Stimulated activated CD4-positive, alpha-beta T cell treated with anti-CD3 and anti-CD28 coated beads, Interleukin-1b, Interleukin-23, amount 100 ng/mL, for 48 hours (primary cell): ENCODE measurements at regions not wholly inside any gene's neighbourhood (a gene's known extent, or its start where the extent isn't known, plus 50 kb on each side); places are given as distances from the start of the nearest gene placed in this dataset.

Experiments
- DNase-seq: peaks from one replicate; pipeline ENCODE4 v3.0.0-alpha.2; 2020

- DNase-seq = no peak
These were observed 210.4 kb upstream of the IRX5 start for GRCh38 chr16:54720259-54720658.

- DNase-seq = no peak
These were observed 211.0 kb upstream of the IRX5 start for GRCh38 chr16:54719624-54720023.

GRCh38 chr16:54718376-54718775 is 212.3 kb upstream of the IRX5 start:
- DNase-seq = no peak

- DNase-seq = no peak
These were observed 215.7 kb upstream of the IRX5 start for GRCh38 chr16:54715011-54715410.

- DNase-seq = no peak
These were observed 217.8 kb upstream of the IRX5 start for GRCh38 chr16:54712866-54713265.

- DNase-seq = no peak
These were observed 222.9 kb upstream of the IRX5 start for GRCh38 chr16:54707813-54708212.

GRCh38 chr16:54706406-54706805 is 224.3 kb upstream of the IRX5 start:
- no peak for DNase-seq

- DNase-seq = no peak
These were observed 227.3 kb upstream of the IRX5 start for GRCh38 chr16:54703339-54703738.

GRCh38 chr16:54699656-54700055 is 231.0 kb upstream of the IRX5 start:
- no peak for DNase-seq

- no peak for DNase-seq
These were observed 233.0 kb upstream of the IRX5 start for GRCh38 chr16:54697677-54698076.

GRCh38 chr16:54696970-54697369 is 233.7 kb upstream of the IRX5 start:
- no peak for DNase-seq

GRCh38 chr16:54696522-54696921 is 234.1 kb upstream of the IRX5 start:
- no peak for DNase-seq

GRCh38 chr16:54694651-54695050 is 236.0 kb upstream of the IRX5 start:
- no peak for DNase-seq

GRCh38 chr16:54693864-54694263 is 236.8 kb upstream of the IRX5 start:
- no peak for DNase-seq

GRCh38 chr16:54690710-54691109 is 240.0 kb upstream of the IRX5 start:
- no peak for DNase-seq

GRCh38 chr16:54690306-54690705 is 240.4 kb upstream of the IRX5 start:
- DNase-seq = no peak

GRCh38 chr16:54689072-54689865 is 241.4 kb upstream of the IRX5 start:
- no peak for DNase-seq

GRCh38 chr16:54688339-54688738 is 242.3 kb upstream of the IRX5 start:
- DNase-seq = no peak

- no peak for DNase-seq
These were observed 243.4 kb upstream of the IRX5 start for GRCh38 chr16:54687043-54687899.

- no peak for DNase-seq
These were observed 245.0 kb upstream of the IRX5 start for GRCh38 chr16:54685682-54686081.

- DNase-seq = no peak
These were observed 251.1 kb upstream of the IRX5 start for GRCh38 chr16:54679531-54679930.

- no peak for DNase-seq
These were observed 253.2 kb upstream of the IRX5 start for GRCh38 chr16:54677308-54677950.

- no peak for DNase-seq
These were observed 257.4 kb upstream of the IRX5 start for GRCh38 chr16:54673313-54673712.

- no peak for DNase-seq
These were observed 258.2 kb upstream of the IRX5 start for GRCh38 chr16:54672500-54672899.
